ENCODE measurements at regions not wholly inside any gene's neighbourhood (a gene's known extent, or its start where the extent isn't known, plus 50 kb on each side); places are given as distances from the start of the nearest gene placed in this dataset.

- TF ChIP-seq YY1 (IDR thresholded peaks at IDR 0.05; ENCODE audit: low read depth) (no peak), CEBPB (IDR thresholded peaks at IDR 0.05) (no peak), EP300 (IDR thresholded peaks at IDR 0.05; ENCODE audit: borderline replicate concordance) (no peak), CREB1 (IDR thresholded peaks at IDR 0.05; ENCODE audit: low read depth) (no peak), TEAD4 (IDR thresholded peaks at IDR 0.05) (no peak), MAX (IDR thresholded peaks at IDR 0.05) (no peak), TAF1 (IDR thresholded peaks at IDR 0.05; ENCODE audit: low read depth) (no peak), NFIC (IDR thresholded peaks at IDR 0.05) (no peak)
- TF ChIP-seq, protein P1, sequence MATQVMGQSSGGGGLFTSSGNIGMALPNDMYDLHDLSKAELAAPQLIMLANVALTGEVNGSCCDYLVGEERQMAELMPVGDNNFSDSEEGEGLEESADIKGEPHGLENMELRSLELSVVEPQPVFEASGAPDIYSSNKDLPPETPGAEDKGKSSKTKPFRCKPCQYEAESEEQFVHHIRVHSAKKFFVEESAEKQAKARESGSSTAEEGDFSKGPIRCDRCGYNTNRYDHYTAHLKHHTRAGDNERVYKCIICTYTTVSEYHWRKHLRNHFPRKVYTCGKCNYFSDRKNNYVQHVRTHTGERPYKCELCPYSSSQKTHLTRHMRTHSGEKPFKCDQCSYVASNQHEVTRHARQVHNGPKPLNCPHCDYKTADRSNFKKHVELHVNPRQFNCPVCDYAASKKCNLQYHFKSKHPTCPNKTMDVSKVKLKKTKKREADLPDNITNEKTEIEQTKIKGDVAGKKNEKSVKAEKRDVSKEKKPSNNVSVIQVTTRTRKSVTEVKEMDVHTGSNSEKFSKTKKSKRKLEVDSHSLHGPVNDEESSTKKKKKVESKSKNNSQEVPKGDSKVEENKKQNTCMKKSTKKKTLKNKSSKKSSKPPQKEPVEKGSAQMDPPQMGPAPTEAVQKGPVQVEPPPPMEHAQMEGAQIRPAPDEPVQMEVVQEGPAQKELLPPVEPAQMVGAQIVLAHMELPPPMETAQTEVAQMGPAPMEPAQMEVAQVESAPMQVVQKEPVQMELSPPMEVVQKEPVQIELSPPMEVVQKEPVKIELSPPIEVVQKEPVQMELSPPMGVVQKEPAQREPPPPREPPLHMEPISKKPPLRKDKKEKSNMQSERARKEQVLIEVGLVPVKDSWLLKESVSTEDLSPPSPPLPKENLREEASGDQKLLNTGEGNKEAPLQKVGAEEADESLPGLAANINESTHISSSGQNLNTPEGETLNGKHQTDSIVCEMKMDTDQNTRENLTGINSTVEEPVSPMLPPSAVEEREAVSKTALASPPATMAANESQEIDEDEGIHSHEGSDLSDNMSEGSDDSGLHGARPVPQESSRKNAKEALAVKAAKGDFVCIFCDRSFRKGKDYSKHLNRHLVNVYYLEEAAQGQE (IDR thresholded peaks at IDR 0.05; ENCODE audit: low read depth), result no peak
Measured at GRCh38 chr7:156050636-156051569, 238.6 kb upstream of the SHH start.

All from Ishikawa (cell line).